Right renal cortex interstitium (tissue), 3 donors: ENCODE measurements at regions not wholly inside any gene's neighbourhood (a gene's known extent, or its start where the extent isn't known, plus 50 kb on each side); places are given as distances from the start of the nearest gene placed in this dataset.
"Not testable (repeated sequence)": the region's sequence is repeated elsewhere in the genome, so short reads cannot be mapped to it uniquely, and the experiment has no call there.

ENCODE experiments used
- DNase-seq, 3 donors: peaks; one replicate each; pipeline ENCODE4 v3.0.0-alpha.2; 2013; ENCODE audit warnings: low read depth in 3 of 3, low spot score in 2 of 3

DNA sequence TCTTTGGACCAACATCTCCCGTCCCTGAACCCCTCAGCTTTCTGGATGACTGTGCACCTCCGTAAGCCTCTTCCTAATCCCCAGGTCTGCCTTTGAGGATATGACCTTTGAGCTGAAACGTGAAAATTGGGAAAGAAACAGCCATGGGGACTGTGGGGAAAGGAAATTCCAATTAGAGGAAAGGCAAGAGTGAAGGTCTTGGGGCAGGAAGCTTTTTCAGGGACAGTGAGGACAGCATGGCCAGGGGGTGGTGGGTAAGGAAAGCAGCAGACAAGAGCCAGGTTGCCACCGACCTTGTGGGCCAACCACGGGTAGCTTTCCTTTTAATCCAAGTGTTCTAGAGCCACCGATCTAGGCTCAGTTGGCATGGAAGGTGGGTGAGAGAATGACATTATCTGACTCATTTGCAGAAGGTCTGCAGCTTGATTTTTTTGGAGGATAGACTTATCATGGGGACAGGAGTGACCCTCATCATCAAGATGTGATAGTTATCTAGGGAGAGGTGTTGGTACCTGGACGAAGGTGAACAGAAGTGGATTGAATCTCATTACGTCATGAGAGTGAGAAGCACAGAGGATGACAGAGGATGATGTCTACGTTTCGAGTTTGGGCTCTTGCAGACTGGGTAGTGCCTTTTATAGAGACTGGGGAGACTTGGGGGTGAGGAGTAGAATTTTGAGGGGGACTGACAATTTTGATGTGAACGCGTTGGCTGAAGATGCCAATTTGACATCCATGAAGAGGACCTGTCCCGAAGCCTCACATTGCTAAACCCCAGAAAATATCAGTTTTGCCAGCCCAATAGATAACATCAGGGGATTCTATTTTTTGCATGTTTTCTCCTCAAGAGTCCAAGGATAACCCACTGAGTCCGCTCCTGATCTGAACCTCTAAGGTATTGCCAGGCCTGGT, 136.7 kb upstream of the PEG3 start:
- no peak for DNase-seq

GRCh38 chr19:56978023-56978565, 137.6 kb upstream of the PEG3 start:
- DNase-seq, result no peak

DNA sequence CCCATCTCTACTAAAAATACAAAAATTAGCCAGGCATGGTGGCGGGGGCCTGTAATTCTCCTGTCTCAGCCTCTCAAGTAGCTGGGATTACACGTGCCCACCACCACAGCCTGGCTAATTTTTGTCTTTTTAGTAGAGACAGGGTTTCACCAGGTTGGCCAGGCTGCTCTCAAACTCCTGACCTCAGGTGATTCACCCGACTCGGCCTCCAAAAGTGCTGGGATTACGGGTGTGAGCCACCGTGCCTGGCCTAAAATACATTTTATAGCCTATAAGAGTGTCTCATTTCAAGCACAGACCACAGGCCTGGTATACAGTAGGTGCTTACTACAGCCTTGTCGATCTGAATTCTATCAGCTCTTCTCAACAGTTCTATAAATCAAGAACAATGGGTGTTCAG, 139.5 kb upstream of the USP29 start:
- DNase-seq, result not testable (repeated sequence)

GRCh38 chr19:56980906-56981305, 138.9 kb upstream of the USP29 start:
- DNase-seq, result no peak

GRCh38 chr19:56981440-56981839, 138.3 kb upstream of the USP29 start:
- DNase-seq, result not testable (repeated sequence)

GRCh38 chr19:56983171-56983570, 136.6 kb upstream of the USP29 start:
- no peak for DNase-seq

GRCh38 chr19:56983804-56984203, 136.0 kb upstream of the USP29 start:
- DNase-seq, result no peak

DNA sequence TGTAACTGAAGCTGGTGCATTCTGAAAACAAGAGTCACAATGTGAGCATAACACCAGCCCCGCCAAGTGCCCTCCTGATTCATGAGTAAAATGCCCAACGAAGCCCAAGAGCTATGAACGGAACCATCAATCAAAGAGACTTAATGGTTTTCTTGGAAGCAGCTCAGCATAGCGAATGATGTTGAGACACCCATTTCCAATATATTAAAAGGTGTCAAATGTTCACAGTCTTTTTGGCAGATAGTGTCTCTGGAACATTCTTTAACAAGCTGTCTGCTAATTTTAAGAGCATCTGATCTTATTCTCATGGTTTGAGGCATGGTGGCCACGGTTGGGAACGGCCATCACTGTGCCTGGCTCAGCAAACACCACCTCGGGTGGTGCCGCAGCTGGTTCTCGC, 133.4 kb upstream of the USP29 start:
- DNase-seq, result no peak

DNA sequence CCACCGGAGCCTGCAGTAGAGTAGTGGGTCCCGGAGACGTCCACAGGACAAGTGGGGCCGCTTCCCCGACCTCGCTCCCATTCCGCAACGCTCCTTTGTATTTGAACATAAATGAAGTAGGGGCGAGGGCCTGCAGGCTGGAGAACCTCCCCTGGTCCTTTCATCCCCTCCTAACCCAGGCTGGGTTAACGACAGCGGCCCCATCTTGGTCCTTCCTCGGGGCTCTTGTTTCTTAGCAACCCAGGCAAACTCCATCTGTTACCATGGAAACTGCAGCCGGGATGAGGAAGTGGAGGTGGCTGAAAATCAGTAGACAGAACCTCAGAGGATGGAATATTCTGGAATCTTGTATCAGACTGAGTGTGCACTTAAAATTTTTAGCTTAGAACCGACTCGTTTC, 132.6 kb upstream of the USP29 start:
- no peak for DNase-seq

- DNase-seq, result no peak
Measured at GRCh38 chr19:56988299-56988698, 131.5 kb upstream of the USP29 start.

GRCh38 chr19:56991912-56992311, 127.9 kb upstream of the USP29 start:
- DNase-seq, result no peak

DNA sequence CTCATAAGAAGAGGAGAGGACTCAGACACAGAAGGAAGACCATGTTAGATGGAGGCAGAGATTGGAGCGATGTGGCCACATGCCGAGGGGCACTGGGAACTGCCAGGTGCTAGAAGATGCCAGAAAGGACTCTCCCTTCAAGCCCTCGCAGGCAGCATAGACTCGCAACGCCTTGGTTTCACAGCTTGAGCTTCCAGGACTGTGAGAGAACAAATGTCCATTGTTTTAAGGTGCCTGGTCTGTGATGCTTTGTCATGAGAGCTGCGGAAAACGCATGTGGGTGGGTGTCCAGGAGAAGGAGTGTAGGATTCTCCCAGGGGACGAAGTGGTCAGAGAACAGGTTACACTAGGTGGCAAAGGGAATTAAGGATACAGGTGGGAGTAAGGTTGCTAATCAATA, 125.9 kb upstream of the USP29 start:
- DNase-seq, result no peak

DNA sequence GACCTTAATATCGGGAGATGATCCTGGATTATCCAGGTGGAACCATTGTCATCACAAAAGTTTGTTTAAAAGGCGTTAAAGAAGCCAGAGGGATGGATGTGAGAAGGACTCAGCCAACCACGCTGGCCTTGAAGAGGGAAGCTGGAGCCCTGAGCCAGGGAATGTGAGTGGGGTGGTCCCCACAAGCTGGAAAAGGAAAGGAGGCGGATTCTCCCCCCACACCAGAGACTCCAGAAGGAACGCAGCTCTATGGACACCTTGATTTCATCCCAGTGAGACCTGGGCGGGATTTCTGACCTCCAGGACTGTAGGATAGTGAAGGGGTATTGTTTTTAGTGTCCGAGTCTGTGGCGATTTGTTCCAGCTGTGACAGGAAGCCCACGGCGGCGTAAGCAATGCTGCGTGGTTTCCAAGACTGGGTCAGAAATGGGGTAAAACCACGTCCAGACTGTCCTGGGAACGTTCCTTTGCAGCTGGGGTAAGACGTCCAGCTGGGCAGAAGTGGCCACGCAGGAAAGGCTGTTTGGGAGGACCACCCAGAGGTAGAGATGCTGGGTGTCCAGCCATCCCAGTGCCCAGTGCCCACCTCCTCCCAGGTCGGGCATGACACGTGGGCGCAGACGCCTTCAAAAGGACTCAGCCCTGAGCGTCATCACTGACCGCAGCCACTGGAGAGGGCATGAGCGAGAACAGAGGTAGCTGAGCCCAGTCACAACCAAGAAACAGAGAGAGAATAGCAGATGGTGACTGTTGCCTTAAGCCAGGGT, 125.4 kb upstream of the USP29 start:
- no peak for DNase-seq

DNA sequence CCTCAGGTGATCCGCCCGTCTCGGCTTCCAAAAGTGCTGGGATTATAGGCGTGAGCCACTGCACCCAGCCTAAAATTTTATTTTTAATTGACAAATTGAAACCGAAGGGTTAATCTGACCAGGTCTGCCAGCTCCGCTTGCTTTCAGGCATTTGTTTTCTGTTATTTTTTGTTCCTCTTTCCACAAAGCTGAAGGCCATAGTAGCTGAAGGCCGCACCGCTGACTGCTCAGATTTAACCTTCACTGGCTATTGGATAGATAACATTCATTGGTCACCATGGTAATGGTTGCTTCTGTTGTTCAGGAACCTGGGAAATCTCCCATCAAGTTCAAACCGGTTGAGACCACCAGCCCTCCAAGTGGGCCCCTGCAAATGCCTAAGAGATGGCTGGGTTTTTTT, 124.5 kb upstream of the USP29 start:
- no peak for DNase-seq

GRCh38 chr19:57002195-57002601, 117.6 kb upstream of the USP29 start:
- DNase-seq, result no peak

DNA sequence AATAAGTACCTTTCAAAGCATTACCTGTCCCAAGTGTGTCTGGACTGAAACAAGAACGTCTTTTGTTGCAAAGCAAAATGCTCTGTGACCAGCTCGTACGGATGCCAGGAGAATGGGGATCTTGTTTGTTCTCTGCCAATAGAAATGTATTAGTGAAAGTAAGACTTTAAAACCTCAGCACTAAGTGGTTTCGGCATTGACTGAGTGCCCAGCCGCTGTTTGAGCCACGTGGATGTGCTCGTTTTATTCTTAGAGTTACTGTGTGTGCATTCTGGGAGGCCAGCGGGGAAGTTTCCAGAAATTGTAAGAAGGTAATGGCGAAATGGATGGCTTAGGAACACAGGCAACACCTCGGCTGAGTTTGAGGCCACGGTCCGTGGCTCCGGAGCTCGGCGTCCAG, 117.1 kb upstream of the USP29 start:
- no peak for DNase-seq

DNA sequence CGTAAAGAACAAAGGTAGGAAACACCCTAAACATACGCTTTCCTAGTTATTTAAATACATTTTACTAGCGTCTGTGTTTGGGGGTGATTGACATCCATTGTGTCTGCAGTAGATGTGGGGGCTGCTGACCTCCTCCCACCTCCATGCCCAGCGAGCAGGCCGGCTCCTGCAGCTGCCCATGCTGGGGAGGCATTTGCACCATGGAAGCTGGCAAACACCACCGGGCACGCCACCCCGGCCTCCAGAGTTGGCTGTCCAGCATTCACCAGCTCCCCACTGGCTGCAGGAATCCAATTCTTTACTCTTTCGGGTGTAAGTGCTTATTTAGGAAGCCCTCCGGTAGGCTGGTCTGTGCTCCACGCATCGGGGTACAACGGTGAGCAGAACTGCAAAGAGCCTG, 115.4 kb upstream of the USP29 start:
- DNase-seq, result no peak

DNA sequence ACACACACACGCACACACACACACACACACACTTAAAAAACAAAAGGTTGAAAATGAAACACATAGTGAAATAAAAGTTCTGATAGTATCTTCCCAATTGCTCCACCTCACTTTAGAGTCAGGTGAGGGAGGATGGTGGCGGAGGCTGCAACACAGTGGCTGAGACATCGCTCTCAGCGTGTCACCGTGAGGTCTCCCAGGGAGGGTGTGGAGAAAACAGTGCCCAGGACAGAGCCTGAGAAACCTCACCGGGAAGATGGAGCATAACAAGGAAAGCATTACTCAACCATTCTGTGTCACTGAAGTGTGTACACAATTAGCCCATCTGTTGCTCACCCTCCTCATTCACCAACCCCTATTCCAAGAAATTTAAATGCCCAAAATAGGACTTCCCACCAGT, 111.4 kb upstream of the USP29 start:
- no peak for DNase-seq

DNA sequence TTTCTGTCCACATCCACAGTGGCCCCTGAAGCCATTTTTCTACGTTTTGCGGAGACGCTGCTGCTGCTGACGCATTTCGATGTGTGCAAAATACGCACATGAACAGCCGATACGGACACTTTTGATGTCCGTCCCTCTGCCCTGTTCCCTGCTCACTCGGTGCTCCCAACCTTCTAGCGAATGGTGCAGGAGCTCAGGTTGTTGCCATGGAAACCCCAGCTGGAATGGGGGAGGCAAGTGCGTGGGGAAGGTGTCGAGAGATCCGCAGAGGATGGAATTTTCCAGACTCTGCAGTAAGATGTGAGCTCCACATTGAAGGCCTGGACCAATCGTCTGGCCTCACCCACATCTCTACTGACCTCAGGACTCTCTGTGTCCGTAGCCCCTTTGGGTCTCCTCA, 109.2 kb upstream of the USP29 start:
- DNase-seq, result no peak

DNA sequence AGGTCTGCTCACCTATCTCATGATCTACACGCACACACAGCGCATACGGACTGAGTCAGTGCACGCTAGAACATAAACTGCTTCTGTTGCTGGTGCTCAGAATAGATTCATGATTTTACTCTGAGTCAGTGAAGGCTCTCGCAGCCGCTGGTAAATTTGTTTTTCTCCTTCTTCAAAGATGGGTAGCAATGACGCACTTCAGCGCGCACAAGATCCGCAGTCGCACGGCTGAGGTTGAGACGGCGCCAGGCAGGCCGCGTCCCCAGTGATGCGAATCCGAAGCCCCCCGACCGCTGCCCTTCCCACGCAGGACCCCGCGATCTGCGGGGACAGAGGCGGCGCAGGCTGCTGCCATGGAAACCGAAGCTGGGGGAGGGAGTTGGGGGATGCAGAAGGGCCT, 103.7 kb upstream of the USP29 start:
- DNase-seq, result no peak

- no peak for DNase-seq
Measured at GRCh38 chr19:57016491-57016890, 103.3 kb upstream of the USP29 start.

GRCh38 chr19:57025491-57025890, 94.3 kb upstream of the USP29 start:
- no peak for DNase-seq
